ENCODE measurements at regions not wholly inside any gene's neighbourhood (a gene's known extent, or its start where the extent isn't known, plus 50 kb on each side); places are given as distances from the start of the nearest gene placed in this dataset.

DNA sequence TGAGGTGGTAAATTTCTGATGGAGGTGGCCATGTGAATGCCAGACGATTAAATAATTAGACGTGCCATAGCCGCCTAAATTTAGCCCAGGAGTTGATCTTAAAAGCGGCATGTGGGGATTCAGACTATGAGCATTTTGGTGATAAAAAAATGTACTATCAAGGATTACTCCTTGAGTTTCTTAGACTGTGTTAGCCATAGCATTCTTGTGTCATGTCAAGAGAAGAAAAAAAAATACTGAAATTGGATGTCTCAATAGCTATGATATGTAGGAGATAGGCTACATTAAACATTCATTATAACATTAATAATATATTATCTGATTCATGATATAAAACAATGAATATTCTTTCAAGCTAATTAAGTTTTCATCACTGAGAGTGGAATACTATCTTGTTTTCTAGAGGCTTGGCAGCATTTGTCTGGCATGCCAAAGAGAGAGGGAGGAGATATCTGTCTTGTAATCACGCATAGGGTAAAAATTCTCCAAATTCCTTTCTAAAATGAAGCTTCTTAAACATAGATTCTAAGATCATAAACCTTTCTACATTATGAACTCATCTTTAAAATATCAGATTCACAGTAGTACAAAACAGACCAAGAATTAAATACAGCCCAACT lies 727.0 kb downstream of the C12orf50 start:
- Histone ChIP-seq H3K4me3 (ENCODE audit: low read depth in 1 of 2, low read length in 2 of 2) (no peak overlapping the region), H3K27ac (ENCODE audit: low read depth, low read length) (no peak overlapping the region), H3K9ac (ENCODE audit: low read depth in 1 of 2, low read length in 2 of 2) (no peak overlapping the region), H3K9me3 (ENCODE audit: control insufficient read depth in 1 of 2, low read length in 2 of 2) (no peaks in the 10 kb centered on the region), H3K4me1 (ENCODE audit: control insufficient read depth in 1 of 2, insufficient read depth in 2 of 2, low read length in 2 of 2) (no peaks in the 10 kb centered on the region), H3K36me3 (ENCODE audit: control insufficient read depth in 1 of 2, insufficient read depth in 2 of 2, low read length in 2 of 2) (no peaks in the 10 kb centered on the region), H3K27me3 (ENCODE audit: control insufficient read depth in 1 of 2, insufficient read depth in 2 of 2, low read length in 2 of 2) (no peaks in the 10 kb centered on the region)

DNA sequence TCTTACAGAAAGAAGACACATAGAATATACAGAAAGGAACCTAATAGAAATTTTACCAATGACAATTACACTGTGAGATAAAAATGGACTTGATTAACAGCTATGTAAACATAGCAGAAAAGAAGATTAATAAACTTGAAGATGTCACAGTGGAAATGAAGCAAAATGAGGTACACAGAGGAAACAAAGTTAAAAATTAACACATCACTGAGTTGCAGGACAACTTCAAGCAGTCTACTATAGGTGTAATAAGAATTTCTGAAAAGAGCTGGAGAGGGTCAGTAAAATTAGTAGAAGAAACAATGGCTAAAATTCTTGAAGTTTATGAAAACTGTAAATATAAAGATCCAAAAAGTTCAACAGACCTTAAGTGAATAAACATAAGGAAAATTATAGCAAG lies 738.7 kb downstream of the C12orf50 start:
- no peaks in the 10 kb centered on the region for H3K27me3 ChIP-seq (ENCODE audit: control insufficient read depth in 1 of 2, insufficient read depth in 2 of 2, low read length in 2 of 2)
- H3K4me3 ChIP-seq (ENCODE audit: low read depth in 1 of 2, low read length in 2 of 2) = no peak overlapping the region
- no peak overlapping the region for H3K27ac ChIP-seq (ENCODE audit: low read depth, low read length)
- H3K36me3 ChIP-seq (ENCODE audit: control insufficient read depth in 1 of 2, insufficient read depth in 2 of 2, low read length in 2 of 2) = no peaks in the 10 kb centered on the region
- no peaks in the 10 kb centered on the region for H3K9me3 ChIP-seq (ENCODE audit: control insufficient read depth in 1 of 2, low read length in 2 of 2)
- no peaks in the 10 kb centered on the region for H3K4me1 ChIP-seq (ENCODE audit: control insufficient read depth in 1 of 2, insufficient read depth in 2 of 2, low read length in 2 of 2)
- H3K9ac ChIP-seq (ENCODE audit: low read depth in 1 of 2, low read length in 2 of 2) = no peak overlapping the region

DNA sequence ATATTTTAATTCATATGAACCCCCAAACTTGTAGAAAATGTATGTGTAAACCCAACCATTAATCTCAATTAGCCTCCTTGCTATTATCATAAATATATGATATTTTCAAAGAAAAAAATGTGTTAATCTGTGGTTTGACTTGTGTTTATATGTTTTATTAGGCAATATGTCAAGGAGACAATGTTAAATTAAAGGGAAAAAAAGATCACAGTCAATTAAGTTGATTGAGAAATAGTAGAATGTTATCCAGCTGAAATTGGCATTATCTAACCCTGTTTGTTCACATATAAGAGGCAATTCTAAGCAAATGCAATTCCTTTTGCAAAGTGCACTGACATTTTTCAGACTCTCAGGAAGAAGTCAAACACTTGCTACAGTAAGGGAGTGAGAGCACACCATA lies 745.3 kb downstream of the C12orf50 start:
- Histone ChIP-seq H3K9me3 (ENCODE audit: control insufficient read depth in 1 of 2, low read length in 2 of 2) (no peaks in the 10 kb centered on the region), H3K4me1 (ENCODE audit: control insufficient read depth in 1 of 2, insufficient read depth in 2 of 2, low read length in 2 of 2) (no peaks in the 10 kb centered on the region), H3K9ac (ENCODE audit: low read depth in 1 of 2, low read length in 2 of 2) (no peak overlapping the region), H3K27me3 (ENCODE audit: control insufficient read depth in 1 of 2, insufficient read depth in 2 of 2, low read length in 2 of 2) (no peaks in the 10 kb centered on the region), H3K36me3 (ENCODE audit: control insufficient read depth in 1 of 2, insufficient read depth in 2 of 2, low read length in 2 of 2) (no peaks in the 10 kb centered on the region), H3K27ac (ENCODE audit: low read depth, low read length) (no peak overlapping the region), H3K4me3 (ENCODE audit: low read depth in 1 of 2, low read length in 2 of 2) (no peak overlapping the region)

DNA sequence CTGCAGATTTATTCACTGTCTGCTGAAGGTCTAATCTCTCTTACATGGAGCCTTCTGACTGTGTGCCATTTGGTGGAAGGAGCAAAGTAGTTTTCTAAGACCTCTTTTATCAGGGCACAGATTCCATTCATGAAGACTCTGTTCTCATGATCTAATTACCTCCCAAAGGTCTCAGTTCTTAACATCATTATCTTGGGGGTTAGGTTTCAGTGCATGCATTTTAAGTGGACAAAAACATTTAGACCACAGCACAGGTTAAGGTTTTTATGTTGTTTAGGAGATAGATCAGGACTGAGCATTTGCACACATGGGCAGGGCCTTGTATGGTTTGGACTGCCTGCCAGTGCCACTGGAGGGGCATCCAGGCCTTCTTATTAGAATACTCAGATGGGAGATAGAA lies 746.1 kb downstream of the C12orf50 start:
- no peaks in the 10 kb centered on the region for H3K9me3 ChIP-seq (ENCODE audit: control insufficient read depth in 1 of 2, low read length in 2 of 2)
- H3K9ac ChIP-seq (ENCODE audit: low read depth in 1 of 2, low read length in 2 of 2) = no peak overlapping the region
- no peaks in the 10 kb centered on the region for H3K4me1 ChIP-seq (ENCODE audit: control insufficient read depth in 1 of 2, insufficient read depth in 2 of 2, low read length in 2 of 2)
- no peak overlapping the region for H3K27ac ChIP-seq (ENCODE audit: low read depth, low read length)
- no peaks in the 10 kb centered on the region for H3K36me3 ChIP-seq (ENCODE audit: control insufficient read depth in 1 of 2, insufficient read depth in 2 of 2, low read length in 2 of 2)
- no peaks in the 10 kb centered on the region for H3K27me3 ChIP-seq (ENCODE audit: control insufficient read depth in 1 of 2, insufficient read depth in 2 of 2, low read length in 2 of 2)
- no peak overlapping the region for H3K4me3 ChIP-seq (ENCODE audit: low read depth in 1 of 2, low read length in 2 of 2)

DNA sequence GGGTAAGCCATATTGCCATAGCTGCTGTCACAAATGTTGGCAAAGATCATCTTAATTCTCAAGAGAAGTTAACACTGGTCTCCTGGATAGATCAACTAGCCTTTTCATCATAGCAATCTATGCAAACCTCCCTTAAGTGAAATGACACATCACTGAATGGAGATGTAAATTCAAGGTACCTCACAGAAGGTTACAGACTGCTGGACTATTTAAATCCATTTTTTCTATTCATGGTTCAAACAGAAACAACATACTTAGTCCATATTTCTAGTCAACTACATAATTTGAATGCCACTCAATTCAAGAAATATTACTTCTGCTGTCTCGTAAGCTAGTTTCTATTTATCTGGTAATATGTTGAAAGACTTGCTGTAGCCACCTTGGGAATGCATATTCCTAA lies 748.3 kb downstream of the C12orf50 start:
- no peaks in the 10 kb centered on the region for H3K36me3 ChIP-seq (ENCODE audit: control insufficient read depth in 1 of 2, insufficient read depth in 2 of 2, low read length in 2 of 2)
- H3K4me1 ChIP-seq (ENCODE audit: control insufficient read depth in 1 of 2, insufficient read depth in 2 of 2, low read length in 2 of 2) = no peaks in the 10 kb centered on the region
- no peak overlapping the region for H3K4me3 ChIP-seq (ENCODE audit: low read depth in 1 of 2, low read length in 2 of 2)
- H3K9ac ChIP-seq (ENCODE audit: low read depth in 1 of 2, low read length in 2 of 2) = no peak overlapping the region
- H3K27ac ChIP-seq (ENCODE audit: low read depth, low read length) = no peak overlapping the region
- no peaks in the 10 kb centered on the region for H3K9me3 ChIP-seq (ENCODE audit: control insufficient read depth in 1 of 2, low read length in 2 of 2)
- no peaks in the 10 kb centered on the region for H3K27me3 ChIP-seq (ENCODE audit: control insufficient read depth in 1 of 2, insufficient read depth in 2 of 2, low read length in 2 of 2)

DNA sequence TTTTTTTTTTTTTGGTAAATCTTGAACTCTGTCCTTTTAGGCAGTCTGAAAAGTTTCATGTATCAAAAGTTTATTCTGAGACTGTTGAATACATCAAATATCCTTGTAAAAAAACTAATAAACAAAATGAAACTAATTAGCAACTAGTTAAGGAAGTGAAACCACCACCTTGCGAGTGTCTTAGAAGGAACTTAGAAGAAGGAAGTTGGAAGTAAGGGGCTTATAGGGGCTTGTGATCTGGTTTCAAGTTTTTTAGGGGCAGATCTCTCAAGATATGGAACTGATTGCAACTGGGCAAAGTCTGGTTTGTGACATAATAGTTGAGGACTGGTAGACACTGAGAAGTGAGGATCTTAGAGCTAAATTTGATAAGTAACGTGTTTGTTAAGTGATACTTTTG lies 748.8 kb downstream of the C12orf50 start:
- Histone ChIP-seq H3K4me3 (ENCODE audit: low read depth in 1 of 2, low read length in 2 of 2) (no peak overlapping the region), H3K27ac (ENCODE audit: low read depth, low read length) (no peak overlapping the region), H3K4me1 (ENCODE audit: control insufficient read depth in 1 of 2, insufficient read depth in 2 of 2, low read length in 2 of 2) (no peaks in the 10 kb centered on the region), H3K9me3 (ENCODE audit: control insufficient read depth in 1 of 2, low read length in 2 of 2) (no peaks in the 10 kb centered on the region), H3K9ac (ENCODE audit: low read depth in 1 of 2, low read length in 2 of 2) (no peak overlapping the region), H3K27me3 (ENCODE audit: control insufficient read depth in 1 of 2, insufficient read depth in 2 of 2, low read length in 2 of 2) (no peaks in the 10 kb centered on the region), H3K36me3 (ENCODE audit: control insufficient read depth in 1 of 2, insufficient read depth in 2 of 2, low read length in 2 of 2) (no peaks in the 10 kb centered on the region)

DNA sequence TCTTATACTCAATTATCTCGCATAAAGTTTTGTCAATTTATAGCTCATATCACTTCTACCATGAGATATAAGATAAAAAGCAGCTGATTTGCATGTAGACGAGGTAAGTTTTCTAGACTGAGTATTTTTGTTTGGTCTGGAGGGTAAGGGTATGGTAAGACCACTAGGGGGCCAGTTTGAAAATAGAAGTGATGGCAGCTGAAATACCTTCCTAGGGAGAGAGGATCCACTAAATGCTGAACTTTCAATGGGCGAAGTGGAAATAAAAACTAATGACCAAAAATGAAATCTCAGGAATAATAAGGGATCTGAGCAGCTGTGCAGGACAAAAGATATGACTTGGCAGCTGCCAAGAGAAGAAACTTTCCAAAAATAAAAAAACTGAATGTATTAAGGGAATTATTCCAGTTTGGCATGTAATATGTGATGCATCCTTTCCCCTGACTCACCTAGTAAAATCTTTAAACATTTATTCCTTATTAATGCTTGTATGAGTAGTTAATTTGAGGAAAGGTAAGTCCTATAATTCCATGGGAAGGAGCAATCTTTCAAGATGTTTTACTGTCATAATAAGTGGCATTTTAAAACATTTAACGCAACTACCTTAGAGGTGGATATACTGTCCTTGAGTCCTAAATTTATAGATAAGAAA lies 754.5 kb downstream of the C12orf50 start:
- Histone ChIP-seq H3K9ac (ENCODE audit: low read depth in 1 of 2, low read length in 2 of 2) (no peak overlapping the region), H3K36me3 (ENCODE audit: control insufficient read depth in 1 of 2, insufficient read depth in 2 of 2, low read length in 2 of 2) (no peaks in the 10 kb centered on the region), H3K9me3 (ENCODE audit: control insufficient read depth in 1 of 2, low read length in 2 of 2) (no peaks in the 10 kb centered on the region), H3K4me1 (ENCODE audit: control insufficient read depth in 1 of 2, insufficient read depth in 2 of 2, low read length in 2 of 2) (no peaks in the 10 kb centered on the region), H3K4me3 (ENCODE audit: low read depth in 1 of 2, low read length in 2 of 2) (no peak overlapping the region), H3K27me3 (ENCODE audit: control insufficient read depth in 1 of 2, insufficient read depth in 2 of 2, low read length in 2 of 2) (no peaks in the 10 kb centered on the region), H3K27ac (ENCODE audit: low read depth, low read length) (no peak overlapping the region)

DNA sequence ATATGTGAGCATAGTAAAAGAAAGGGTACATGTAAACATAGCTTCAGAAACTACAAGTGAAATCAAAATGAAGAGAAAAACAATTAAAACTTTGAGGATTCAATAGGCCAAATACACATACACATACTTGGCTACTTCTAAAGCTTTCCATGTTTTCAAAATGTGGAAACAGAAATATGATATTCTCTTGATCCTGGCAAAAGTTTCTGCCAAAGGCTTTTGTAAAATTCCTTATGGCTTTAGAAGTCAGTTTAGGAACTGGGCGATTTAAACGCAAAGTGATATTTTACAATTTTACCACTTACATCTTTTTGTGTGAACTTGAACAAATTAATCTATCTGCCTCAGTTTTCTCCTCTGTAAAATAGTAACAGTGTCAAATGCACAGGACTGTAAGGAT lies 756.4 kb downstream of the C12orf50 start:
- Histone ChIP-seq H3K36me3 (ENCODE audit: control insufficient read depth in 1 of 2, insufficient read depth in 2 of 2, low read length in 2 of 2) (no peaks in the 10 kb centered on the region), H3K27ac (ENCODE audit: low read depth, low read length) (no peak overlapping the region), H3K4me3 (ENCODE audit: low read depth in 1 of 2, low read length in 2 of 2) (no peak overlapping the region), H3K9me3 (ENCODE audit: control insufficient read depth in 1 of 2, low read length in 2 of 2) (no peaks in the 10 kb centered on the region), H3K9ac (ENCODE audit: low read depth in 1 of 2, low read length in 2 of 2) (no peak overlapping the region), H3K27me3 (ENCODE audit: control insufficient read depth in 1 of 2, insufficient read depth in 2 of 2, low read length in 2 of 2) (no peaks in the 10 kb centered on the region), H3K4me1 (ENCODE audit: control insufficient read depth in 1 of 2, insufficient read depth in 2 of 2, low read length in 2 of 2) (no peaks in the 10 kb centered on the region)

DNA sequence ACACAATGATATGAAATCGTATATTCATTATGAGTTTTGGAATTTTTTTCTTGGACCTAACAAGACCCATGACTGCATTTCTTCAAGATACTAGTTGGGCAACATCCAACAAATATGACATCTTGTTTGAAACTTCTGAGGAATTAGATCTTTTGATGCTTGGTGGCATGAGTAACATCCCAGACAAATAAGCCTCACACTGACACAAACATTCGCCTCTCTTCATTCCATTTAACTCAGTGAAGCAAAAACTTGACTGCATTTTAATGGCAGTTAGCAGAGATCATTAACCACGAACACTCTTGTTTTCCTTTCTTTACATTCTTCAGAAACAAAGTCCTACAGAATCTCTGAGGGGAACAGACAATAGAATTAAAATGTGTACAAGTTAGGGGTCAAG lies 758.3 kb downstream of the C12orf50 start:
- no peaks in the 10 kb centered on the region for H3K36me3 ChIP-seq (ENCODE audit: control insufficient read depth in 1 of 2, insufficient read depth in 2 of 2, low read length in 2 of 2)
- H3K9ac ChIP-seq (ENCODE audit: low read depth in 1 of 2, low read length in 2 of 2) = no peak overlapping the region
- H3K9me3 ChIP-seq (ENCODE audit: control insufficient read depth in 1 of 2, low read length in 2 of 2) = no peaks in the 10 kb centered on the region
- no peak overlapping the region for H3K27ac ChIP-seq (ENCODE audit: low read depth, low read length)
- no peak overlapping the region for H3K4me3 ChIP-seq (ENCODE audit: low read depth in 1 of 2, low read length in 2 of 2)
- no peaks in the 10 kb centered on the region for H3K27me3 ChIP-seq (ENCODE audit: control insufficient read depth in 1 of 2, insufficient read depth in 2 of 2, low read length in 2 of 2)
- H3K4me1 ChIP-seq (ENCODE audit: control insufficient read depth in 1 of 2, insufficient read depth in 2 of 2, low read length in 2 of 2) = no peaks in the 10 kb centered on the region

DNA sequence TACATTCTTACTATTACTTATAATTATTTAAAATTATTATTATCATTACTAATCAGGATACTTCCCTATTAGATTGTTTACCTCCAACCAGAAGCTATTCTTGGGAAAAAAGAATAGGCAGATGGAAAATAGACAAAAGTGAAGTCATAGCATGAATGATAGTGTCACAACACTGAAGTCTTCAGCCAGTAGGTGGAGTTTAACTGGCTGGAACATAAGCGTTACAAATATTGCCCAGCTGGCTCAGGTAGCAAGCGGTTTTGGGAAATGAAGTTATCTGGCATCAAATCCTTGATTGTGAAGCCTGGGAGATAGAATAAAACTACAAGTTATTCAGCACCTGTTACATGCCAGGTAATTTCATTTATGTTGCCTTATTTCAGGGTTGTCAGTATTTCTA lies 762.9 kb downstream of the C12orf50 start:
- Histone ChIP-seq H3K9ac (ENCODE audit: low read depth in 1 of 2, low read length in 2 of 2) (no peak overlapping the region), H3K4me1 (ENCODE audit: control insufficient read depth in 1 of 2, insufficient read depth in 2 of 2, low read length in 2 of 2) (no peaks in the 10 kb centered on the region), H3K36me3 (ENCODE audit: control insufficient read depth in 1 of 2, insufficient read depth in 2 of 2, low read length in 2 of 2) (no peaks in the 10 kb centered on the region), H3K4me3 (ENCODE audit: low read depth in 1 of 2, low read length in 2 of 2) (no peak overlapping the region), H3K9me3 (ENCODE audit: control insufficient read depth in 1 of 2, low read length in 2 of 2) (no peaks in the 10 kb centered on the region), H3K27me3 (ENCODE audit: control insufficient read depth in 1 of 2, insufficient read depth in 2 of 2, low read length in 2 of 2) (no peaks in the 10 kb centered on the region), H3K27ac (ENCODE audit: low read depth, low read length) (no peak overlapping the region)
